Renal pelvis (tissue), 1 donor: ENCODE measurements at regions not wholly inside any gene's neighbourhood (a gene's known extent, or its start where the extent isn't known, plus 50 kb on each side); places are given as distances from the start of the nearest gene placed in this dataset.
"Not testable (repeated sequence)": the region's sequence is repeated elsewhere in the genome, so short reads cannot be mapped to it uniquely, and the experiment has no call there.

Source experiments
- DNase-seq: peaks from one replicate; pipeline ENCODE4 v3.0.0-alpha.2; 2013

DNA sequence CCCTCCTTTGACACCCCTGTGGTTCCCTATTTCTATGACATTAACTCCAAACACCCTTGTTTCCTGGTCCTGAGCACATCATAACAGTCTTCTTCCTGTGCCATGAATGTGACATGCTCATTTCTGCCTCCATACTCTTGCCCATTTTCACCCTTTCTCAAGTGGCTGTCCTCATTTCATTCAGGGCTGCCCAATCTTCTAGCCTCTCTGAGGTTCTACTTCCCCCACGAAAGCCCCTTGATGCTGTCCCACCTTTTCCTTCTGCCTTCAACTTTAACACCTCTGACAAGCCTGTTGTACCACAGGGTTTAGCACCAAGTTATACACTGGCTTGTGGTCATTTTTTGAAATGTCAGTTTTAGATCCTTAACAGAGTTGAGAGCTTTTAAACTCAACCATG lies 136.2 kb upstream of the BOD1L1 start:
- no peak for DNase-seq

DNA sequence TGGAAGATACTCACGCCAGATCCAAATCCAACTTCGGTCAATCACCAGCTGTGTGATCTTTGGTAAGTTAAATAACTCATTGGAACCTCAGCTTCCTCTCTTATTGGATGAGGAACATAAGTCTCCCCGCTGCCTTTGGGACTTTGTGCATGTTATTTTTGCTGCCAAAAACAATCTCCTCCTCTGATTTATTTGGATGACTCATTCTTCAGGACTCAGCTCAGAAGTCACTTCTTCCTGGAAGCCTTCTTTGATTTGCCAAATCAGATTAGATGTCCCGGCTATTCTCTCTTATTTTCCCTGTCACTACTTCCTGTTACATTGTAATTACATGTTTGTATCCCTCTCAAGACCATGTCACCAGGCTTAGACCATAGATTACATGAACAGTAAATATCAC lies 138.0 kb upstream of the BOD1L1 start:
- no peak for DNase-seq

DNA sequence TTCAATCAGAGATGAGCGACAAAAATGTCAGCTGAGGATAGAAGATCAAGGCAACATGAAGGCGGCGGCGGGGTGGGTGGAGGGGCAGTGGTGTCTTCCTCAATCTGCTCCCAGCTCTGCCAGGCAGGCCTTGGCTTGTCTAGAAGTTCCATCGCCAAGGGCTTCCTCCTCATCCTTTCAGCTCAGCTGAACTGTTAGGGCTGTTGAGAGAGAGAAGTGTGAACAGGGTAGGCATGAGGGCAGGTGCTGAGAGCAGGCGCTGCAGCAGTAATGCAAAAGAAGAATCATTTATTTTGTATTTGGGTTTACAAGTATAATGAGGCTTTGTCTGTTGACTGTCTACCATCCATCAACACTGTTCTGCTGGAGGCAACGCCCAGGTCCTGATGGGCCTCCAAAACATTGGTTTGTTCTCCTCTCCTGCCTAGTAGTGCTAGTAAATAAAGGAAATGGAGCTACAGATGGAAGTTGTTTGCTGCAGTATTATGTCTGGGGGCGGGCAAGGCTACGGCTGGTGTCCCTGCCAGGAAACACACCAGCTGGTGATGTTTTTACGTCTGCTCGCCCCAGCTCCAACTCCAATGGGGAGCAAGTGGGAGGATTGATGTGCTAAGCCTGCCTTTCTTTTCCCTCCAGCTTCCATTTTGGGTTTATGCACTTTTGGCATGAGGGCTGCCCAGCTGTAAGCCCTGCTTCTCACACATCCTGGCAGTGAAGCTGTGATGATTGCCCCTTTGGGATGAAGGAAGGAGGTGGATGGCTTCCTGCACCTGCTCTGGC lies 139.4 kb upstream of the BOD1L1 start:
- DNase-seq = no peak

DNA sequence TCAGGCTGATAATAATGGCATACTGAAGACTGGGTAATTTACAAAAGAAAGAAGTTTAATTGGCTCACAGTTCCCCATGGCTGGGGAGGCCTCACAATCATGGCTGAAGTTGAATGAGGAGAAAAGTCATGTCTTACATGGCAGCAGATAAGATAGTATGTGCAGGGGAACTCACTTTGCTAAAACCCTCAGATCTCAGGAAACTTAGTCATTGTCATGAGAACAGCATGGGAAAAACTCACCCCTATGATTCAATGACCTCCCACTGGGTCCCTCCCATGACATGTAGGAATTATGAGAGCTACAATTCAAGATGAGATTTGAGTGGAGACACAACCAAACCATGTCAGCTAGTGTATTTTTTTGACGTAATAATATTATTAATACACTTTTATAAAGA lies 149.8 kb upstream of the BOD1L1 start:
- DNase-seq = no peak

DNA sequence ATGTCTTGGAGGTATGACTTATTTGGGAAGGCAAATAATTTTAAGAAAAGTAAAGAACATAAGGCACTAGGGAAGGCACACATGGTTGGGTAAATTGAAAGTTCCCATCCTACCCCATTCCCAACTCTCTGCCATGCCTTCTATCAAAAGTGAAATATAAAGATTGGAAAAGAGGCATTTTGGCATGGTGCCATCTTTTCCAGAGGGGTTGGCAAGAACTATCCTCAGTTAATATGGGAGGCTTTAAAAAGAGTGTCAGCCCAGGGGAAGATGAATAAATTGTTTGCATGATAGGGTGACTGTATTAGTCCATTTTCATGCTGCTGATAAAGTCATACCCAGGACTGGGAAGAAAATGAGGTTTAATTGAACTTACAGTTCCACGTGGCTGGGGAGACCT lies 150.8 kb upstream of the BOD1L1 start:
- no peak for DNase-seq

DNA sequence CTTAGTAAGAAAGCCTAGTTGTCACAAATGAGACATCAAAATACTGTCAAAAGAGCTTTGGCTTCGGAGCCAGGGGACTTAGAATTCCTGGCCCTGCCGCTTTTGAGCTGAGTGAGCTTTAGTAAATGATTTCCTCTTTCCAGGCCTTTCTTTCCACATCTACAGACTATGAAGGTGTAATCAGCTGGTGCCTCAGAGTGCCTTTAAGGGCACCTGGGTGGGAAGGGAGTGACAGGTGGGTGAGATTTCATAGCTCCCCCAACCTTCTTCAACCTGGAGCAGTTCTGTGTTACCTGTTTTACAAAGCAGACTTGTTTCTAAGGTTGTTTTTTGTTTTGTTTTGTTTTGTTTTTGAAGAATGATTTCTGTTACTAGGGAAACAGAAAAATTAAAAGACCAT lies 154.7 kb upstream of the BOD1L1 start:
- DNase-seq = peak; percentile 4

DNA sequence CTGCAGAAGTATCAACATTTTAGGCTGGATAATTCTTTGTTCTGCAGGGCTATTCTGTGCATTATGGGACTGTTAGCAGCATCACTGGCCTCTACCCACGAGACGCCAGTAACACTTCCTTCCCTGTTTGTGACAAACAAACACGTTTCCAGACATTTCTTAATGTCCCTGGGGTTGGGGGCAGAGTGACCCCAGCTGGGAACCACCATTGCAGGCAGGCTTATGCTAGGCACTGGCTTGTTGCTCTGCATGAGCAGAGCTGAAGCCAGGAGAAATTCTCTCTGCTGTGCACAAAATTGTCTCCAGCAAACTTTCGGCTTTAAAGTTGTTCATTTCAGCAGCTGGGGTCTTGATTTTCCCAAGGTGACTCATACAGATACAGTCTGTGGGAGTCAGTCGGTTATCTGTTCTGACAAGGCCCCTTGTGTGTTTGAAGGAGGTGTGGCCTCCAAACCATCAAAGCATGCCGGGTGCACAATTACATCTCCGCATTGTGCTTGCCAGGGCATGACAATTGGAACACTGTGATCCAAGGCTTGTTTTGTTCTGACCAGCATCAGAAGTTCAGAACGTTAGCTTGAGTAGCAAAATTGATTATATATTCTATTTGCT lies 156.4 kb upstream of the BOD1L1 start:
- peak; percentile 16 for DNase-seq

DNA sequence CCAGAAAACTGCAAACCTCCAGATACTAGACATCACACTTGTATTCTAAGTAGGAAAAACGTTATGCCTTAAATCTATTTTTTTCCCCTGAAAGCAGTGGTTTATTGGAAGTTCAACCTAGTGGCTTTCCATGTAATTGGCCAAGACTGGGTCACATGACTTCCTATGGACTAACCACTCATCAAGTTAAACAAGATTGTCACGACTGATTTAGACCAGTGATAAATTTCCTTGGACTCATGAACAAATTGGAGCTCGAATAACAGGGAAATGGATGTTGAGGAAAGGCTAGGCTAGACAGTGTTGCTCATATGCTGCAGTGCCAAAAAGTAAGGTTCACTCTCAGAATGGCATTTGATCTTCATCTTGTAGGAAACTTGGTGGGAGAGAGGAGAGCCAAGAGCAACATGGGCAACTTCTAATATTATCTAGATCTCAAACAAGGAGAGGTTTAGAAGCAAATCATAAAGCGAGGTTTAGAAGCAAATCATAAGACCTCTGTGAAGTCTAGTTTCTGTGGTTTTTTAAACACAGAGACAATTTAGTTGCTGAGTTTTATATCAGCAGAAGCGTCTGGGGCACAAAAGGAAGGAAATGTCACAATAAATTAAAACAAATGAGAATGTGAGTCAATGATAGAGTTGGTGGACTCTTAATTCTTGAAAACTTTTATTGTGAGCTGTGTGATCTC lies 165.6 kb upstream of the BOD1L1 start:
- peak; percentile 8 for DNase-seq

DNA sequence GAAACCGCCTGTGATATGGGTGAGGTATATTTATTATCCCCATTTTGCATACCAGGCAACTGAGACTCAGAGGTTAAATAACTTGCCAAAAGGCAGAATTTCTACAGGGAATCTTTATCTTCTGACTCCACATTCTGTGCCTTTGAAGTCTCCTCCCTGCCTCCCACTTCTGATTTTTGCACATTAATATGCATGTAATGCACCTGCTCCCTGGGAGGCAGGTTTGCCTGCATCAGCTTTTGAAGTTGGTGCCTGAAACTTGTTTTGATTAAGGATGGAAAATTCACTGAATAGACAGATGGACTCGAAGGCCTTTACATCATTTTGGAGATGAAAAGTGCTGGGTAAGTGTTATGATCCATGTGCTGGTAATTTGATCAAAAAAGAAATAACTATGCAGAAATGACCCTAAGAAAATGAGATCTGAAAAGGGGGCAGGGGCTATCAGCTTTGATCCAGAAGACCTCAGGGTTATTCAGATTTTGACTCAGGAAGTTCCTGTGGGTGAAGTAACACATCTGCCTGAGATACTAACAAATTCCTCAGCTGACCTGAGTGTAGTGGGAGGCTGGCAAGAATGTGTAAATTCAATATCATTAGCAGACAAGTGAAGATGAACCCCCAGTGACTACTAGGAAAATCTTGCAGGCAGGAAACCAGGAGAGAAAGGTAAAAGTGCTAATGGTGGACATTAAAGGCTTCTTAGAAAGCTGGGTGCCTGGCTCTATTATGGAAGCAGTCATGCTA lies 167.5 kb upstream of the BOD1L1 start:
- DNase-seq = no peak

DNA sequence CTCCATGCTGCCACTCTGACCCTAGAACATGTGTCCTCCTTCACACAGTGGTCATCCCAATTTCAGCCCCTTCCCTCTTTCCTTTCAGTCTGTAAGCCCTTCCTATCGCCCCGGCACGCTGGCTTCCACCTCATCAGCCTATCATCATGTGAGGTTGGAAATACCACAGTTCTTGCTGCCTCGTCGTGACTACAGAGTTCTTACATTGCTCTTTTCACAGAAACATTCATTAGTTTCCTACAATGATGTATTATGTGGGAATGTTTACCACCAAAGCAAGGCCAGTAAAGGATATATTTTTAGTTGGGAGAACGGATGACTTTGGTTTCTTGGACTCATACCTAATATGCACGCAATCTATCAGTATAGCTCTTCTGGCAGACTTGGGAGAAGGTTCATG lies 169.5 kb upstream of the BOD1L1 start:
- DNase-seq = no peak

DNA sequence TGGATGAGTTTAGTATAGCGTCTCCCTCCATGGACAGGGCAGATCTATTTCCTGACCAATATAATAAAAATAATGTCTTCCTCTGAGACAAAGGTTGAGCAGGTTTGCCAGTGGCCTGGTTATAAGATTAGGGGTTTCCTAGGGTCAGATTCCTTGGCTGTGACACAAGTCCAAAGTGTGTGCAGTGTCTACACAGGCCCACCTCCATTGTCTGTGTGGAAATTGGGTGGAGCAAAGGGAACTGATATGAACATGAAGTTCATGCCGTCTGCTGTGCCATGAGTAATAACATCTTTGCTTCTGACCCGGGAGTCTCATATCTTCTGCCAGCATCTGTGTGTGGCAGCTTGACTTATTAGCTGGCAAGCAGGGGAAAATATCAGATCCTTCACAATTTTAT lies 187.7 kb upstream of the BOD1L1 start:
- no peak for DNase-seq

DNA sequence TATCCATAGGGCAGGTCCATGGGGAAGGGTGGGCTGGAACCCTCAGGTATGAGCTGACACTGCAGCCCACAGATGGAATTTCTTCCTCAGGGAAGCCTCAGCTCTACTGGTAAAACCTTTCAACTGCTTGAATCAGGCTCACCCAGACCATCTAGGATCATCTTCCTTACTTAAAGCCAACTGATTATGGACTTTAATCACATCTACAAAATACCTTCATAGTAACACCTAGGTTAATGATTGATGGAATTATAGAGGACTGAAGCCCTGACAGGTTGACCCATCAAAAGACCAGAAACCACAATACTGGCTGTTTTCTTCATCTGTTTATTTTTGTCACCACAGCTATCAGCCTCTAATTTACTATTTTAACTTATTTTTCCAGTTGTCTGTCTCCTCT lies 188.9 kb upstream of the BOD1L1 start:
- DNase-seq = no peak

DNA sequence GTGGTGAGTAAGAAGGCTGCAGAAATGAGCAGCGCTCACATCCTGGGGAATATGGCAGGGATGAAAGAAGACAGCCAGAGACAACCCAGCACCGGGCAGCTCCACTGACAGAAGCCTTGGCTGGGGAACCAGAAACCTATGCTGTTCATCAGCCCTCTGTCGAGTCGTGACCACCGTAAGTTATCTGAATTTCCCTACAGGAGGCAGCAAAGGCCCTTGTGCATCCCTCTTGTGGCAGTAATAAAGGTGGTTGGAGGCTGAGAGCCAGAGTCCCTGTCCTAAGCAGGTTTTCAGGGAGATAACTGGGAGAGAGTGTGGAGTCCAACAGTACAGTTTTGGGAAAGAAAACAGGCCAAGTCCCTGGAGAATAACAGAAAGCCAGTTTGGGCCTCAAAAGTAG lies 194.0 kb upstream of the BOD1L1 start:
- DNase-seq = no peak

DNA sequence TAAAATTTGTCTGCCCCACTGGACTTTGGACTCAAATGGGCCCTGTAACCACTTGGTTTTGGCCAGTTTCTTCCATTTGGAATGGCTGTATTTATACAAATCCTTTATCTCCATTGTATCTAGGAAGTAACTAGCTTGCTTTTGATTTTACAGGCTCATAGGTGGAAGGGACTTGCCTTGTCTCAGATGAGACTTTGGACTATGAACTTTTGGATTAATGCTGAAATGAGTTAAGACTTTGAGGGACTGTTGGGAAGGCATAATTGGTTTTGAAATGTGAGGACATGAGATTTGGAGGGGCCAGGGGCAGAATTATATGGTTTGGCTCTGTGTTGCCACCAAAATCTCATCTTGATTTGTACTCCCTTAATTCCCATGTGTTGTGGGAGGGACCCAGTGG lies 198.3 kb upstream of the BOD1L1 start:
- not testable (repeated sequence) for DNase-seq

DNA sequence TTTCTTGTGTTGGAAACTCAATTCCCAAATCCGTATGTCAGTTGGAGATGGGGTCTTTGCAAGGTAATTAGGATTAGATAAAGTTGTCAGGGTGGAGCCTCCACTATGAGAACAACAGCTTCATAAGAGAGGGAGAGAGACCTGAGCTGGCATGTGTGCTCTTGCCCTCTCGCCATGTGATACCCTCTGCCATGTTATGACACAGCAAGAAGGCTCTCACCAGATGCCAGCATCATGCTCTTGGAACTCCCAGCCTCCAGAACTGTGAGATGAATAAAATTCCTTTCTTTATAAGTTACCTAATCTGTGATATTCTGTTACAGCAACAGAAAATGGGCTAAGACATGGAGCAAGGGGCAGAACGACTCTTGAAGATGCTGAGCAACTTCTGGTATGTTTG lies 201.9 kb upstream of the BOD1L1 start:
- no peak for DNase-seq

DNA sequence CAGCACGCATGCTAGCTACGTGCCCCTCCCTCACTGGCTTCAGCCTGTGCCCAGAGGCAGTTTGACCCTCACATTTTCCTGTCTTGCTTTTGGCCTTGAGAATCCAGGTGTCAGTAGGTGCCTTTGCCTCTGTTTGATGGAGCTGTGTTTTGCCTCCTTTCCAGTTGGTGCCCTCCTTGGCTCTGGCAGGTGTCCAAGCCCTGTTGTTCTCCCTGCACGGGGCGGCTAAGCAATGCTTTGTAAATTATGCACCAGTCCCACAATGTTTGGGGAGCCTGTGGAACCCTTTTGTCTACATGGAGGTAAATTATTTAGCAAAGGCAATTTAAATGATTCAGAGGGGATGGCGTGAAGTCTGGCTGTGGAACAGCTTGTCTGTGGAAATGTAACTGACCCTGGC lies 202.9 kb upstream of the BOD1L1 start:
- DNase-seq = no peak

DNA sequence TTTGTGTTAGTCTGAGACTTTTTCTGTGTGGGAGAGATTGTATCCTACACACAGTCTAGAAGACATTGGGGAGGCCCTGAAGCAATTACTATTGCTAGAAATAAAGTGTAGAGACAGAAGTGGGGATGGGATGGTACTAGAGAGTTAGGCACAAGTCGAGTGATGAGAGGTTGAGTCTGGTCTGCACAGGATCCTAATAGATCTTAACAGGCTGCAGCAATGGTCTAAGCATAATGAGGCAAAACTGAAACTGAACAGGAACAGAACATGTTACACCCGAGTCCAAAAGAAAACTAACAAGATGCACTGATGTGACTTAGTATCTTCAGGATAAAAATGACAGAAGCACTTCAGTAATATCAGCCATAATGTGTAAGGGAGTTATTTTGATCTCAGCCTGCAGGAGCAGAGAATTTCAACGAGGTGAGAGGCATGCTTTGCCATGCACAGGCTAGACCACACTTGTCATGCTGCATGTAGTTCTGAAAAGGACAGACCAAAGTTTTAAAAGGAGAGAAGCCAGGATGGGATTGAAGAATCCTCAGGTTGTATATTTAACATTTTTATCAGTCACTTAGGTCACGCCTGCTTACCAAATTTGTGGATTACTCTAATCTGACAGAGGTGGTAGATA lies 205.8 kb upstream of the BOD1L1 start:
- DNase-seq = no peak

DNA sequence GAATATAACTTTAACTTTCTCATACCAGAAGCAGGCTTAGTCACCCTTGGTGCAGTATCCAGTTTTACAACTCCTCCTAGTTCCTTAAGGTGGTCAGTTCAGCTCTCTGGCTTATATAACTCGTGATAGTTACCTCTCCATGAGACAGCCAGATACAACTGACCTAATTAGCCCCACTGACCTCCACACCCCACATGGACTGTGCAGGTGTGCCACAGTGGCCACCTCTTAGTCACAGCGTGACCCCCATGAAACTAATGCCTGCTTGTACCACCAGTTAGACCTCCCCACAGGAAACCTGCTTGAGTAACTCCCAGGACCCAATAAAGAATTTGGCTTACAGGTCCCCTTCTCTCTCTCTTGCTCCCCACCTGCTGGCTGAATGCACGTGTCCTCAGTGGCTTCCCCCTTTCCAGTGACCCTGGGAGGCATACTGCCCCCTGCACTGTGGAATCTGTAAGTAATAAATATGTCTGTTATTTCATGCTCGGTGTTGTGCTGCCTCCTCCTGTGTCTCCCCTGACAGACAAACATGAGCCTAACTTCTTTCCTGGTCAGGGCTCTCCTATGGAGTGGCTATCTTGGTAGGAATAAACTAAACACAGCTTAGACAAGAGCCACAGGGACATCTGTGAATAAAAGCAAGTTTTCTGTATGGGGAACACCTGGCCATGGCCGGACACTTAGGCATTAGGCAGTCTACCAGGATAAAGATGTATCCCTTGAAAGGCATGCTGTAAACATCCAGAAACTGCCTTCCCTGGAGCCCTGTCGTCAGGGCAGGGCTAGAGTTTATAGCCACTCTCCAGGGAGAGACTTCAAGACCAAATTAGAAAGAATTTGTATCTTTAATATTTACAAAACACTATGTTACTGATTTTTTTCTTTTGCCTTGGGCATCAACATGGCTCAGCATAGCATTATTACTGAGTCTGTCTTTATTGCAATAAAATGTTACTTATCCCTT lies 209.7 kb upstream of the BOD1L1 start:
- DNase-seq = no peak

DNA sequence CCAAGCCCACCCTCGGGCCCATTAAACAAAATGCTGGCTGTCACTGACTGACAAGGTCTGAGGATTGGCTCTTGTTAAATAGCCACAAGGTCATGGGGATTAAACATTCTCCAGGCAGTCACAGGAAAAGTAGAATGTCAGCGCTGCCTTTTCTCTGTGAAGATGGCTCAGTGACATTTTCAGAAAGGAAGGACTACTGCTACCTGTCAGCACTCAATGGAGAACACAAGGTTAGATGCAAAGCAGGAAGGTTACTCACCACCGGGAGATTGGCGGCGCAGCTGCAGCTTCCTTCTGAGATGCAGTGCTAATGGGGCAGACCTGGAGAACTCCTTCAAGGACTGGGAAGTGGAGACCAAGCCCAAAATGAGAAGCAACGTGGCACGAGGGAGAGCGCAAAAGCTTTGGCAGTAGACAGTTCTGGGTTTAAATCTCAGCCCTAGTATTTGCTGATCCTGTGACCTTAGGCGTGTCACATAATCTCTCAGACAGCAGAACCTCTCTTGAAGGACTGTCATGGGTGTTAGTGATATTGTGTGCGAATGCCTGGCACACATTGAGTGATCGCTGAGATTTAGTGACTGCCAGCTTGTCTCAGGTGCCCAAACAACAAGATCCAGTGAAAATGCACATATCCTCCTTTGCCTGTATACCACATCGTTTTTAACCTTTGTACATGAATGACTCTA lies 213.1 kb upstream of the BOD1L1 start:
- peak; percentile 12 for DNase-seq

DNA sequence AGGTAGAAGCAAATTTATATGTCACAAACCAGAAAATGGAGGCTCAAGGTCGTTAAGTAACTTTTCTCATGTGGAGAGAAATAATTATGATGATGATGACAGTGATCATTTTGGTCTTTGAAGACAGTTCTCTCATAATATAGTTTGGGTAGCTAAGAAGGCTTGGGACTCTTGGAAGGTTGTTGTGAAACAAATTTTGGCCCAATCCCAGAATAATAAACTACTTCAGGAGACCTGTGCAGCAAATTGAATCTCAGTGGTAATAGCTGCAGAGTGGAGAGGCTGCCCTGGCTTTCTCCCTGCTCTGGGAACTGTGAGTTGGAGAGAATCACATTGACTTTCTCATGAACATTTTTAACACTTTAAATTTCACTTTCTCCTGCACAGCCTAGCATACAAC lies 217.2 kb upstream of the BOD1L1 start:
- no peak for DNase-seq
